NCI-H1417 treated with DMSO at 0.1 percent for 48 hours (cell line): ENCODE measurements at regions not wholly inside any gene's neighbourhood (a gene's known extent, or its start where the extent isn't known, plus 50 kb on each side); places are given as distances from the start of the nearest gene placed in this dataset.
"Not testable (repeated sequence)": the region's sequence is repeated elsewhere in the genome, so short reads cannot be mapped to it uniquely, and the experiment has no call there.

Experiments
- DNase-seq: peaks from one replicate; lab custom pipeline; 2025; lab: John Stamatoyannopoulos, UW

GRCh38 chr5:25764733-25765132, 1120.0 kb upstream of the CDH10 start:
- no peak for DNase-seq

DNA sequence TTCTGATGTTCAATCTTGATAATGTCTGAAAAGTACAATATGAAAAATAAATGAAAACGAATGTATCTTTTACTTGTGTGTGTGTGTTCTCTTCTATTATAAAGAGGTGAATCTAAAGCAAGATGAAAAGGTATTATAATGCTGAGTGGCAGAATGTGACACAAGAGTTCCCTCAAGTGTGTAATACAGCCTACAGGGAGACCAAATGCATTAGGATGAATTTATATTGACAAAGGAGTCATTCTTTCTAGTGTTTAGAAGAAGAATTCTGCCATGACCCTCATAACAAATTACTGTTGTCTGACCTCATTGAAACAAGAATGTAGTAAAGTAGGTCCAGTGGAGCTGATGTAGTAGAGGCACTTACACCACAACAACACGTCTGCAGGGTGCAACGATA, 1119.0 kb upstream of the CDH10 start:
- no peak for DNase-seq

DNA sequence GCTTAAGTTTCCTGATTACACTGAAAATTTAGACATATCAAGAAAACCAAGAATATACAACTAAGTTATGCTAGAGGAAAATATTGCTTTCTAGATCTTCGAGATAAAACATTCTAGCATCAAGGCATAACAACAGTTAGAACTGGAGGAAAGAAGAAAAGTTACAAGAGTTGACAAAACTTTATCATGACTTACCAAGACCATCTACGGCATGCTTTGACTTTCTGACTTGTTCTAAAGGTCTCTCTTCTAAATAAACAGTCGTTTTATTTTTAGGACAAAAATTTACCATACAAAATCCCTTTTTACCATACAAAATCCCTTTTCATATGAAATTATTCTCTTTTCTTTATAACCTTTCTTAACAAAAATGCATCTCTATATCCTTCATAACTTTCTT, 1110.1 kb upstream of the CDH10 start:
- DNase-seq: no peak

- DNase-seq: no peak
These were observed 1100.1 kb upstream of the CDH10 start for GRCh38 chr5:25744908-25745307.

- no peak for DNase-seq
These were observed 1071.9 kb upstream of the CDH10 start for GRCh38 chr5:25716680-25717079.

DNA sequence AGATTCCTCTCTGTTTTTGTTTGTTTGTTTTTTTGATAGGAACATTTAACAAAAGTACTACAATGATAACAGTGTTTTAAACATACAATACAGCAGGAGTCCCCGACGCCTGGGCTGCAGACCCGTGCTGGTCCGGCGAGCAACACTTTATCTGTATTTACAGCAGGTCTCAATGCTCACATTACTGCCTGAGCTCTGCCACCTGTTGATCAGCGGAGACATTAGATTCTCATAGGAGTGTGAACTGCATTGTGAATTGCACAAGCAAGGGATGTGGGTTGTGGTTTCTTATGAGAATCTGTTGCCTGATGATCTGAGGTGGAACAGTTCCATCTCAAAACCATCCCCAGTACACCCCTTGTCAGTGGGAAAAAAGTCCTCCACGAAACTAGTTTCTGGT, 1068.5 kb upstream of the CDH10 start:
- DNase-seq: no peak

DNA sequence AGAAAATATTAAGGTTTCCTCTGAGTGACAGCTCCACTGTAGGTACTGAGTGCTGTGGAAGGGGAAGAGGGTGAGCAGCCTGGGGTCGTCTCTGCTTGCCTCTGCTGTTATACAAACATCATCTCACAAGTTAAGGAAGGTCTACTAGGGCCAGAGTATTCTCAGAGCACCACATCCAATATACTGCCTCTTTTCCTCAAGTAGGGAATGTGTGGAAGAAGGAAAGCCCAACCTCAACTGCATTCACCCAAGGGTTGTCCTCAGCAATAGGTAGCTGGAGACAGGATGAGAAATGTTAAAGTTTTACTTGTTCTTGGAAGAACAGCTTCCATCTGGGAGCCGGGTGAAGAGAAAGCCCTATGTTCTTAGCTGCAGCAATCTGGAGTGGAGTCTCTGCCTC, 1062.3 kb upstream of the CDH10 start:
- no peak for DNase-seq

DNA sequence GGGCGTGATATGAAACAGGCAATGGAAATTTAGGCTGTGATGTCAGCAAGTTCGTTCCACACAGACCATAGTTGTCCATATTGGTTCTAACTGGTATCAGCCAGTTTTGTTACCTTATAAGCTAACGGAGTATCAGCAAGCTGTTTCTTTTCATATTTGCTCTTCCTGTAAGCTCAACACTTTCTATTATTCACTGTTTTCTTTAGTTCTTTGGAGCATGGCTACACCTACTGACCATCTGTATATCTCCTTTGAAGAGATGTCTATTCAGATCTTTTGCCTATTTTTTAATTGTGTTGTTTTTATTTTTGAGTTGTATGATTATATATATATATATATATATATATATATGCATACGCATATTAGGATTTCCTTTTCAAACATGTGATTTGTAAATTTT, 1057.2 kb upstream of the CDH10 start:
- DNase-seq: no peak

GRCh38 chr5:25694801-25695200, 1050.0 kb upstream of the CDH10 start:
- DNase-seq: no peak

DNA sequence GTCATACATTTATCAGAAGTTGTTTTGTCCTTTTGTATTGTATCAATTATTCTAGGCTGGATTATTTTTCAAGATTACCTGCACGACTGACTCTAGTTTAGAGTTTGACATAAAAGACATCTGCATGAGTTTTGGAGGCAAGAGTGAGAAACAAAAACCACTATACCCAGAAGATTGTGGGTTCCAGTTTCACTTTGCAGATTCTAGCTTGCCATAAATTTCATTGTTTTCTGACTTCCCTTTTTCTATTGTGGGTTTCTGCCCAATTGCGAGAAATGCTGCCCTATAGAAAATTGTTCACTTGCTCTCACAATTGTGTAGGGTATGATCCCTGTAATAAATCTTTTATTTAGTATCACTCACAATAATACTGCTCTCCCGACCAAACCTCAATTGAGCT, 1043.4 kb upstream of the CDH10 start:
- DNase-seq: no peak

- no peak for DNase-seq
These were observed 1025.0 kb upstream of the CDH10 start for GRCh38 chr5:25669645-25670401.

- DNase-seq: no peak
These were observed 1017.8 kb upstream of the CDH10 start for GRCh38 chr5:25662610-25663009.

DNA sequence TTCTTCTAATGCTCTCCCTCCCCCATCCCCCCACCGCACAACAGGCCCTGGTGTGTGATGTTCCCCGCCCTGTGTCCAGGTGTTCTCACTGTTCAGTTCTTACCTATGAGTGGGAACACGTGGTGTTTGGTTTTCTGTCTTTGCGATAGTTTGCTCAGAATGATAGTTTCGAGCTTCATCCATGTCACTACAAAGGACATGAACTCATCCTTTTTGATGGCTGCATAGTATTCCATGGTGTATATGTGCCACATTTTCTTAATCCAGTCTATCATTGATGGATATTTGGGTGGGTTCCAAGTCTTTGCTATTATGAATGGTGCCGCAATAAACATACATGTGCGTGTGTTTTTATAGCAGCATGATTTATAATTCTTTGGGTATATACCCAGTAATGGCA, 1005.5 kb upstream of the CDH10 start:
- not testable (repeated sequence) for DNase-seq

GRCh38 chr5:25649628-25650265, 1005.0 kb upstream of the CDH10 start:
- DNase-seq: no peak

GRCh38 chr5:25646421-25647341, 1001.9 kb upstream of the CDH10 start:
- DNase-seq: no peak

- DNase-seq: no peak
These were observed 996.3 kb upstream of the CDH10 start for GRCh38 chr5:25641124-25641523.

DNA sequence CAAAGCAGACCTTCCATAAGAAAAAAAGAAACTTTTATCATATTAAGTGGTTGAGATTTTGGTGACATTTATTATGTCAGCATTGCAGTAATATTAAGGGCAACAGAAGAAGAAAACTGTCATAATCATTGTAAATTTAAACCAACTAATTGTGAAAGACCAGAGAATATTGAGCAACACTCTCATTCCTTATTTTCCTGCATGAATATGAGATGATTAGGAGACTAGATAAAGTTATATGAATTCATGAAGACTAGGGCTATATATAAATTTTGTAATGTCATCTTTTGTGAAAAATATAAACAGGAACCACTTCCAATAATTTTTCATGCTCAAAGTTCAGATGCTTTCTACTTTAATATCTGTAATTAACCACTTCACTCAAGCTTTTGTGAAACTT, 974.5 kb upstream of the CDH10 start:
- no peak for DNase-seq

GRCh38 chr5:25618821-25619220, 974.0 kb upstream of the CDH10 start:
- DNase-seq: no peak

GRCh38 chr5:25614466-25614865, 969.7 kb upstream of the CDH10 start:
- no peak for DNase-seq

GRCh38 chr5:25604681-25605080, 959.9 kb upstream of the CDH10 start:
- no peak for DNase-seq

- no peak for DNase-seq
These were observed 934.3 kb upstream of the CDH10 start for GRCh38 chr5:25579111-25579510.

DNA sequence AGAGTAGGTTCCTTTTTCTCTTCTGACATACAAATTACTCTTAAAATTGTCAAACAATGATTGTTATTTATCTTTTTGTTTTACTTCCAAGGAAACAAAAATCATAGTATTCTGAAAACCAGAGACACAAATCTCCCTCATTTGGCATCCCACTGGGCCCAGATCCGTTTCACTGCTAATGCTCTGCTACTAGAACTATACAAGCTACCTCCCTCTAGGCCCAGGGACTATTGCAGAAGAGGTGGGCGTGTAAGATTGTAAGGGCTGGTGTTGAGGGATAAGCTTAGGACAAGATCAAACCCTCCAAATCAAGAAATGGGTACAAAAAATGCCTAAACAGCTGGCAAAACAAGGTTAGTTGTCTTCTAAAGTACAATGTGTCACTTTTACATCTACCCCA, 928.9 kb upstream of the CDH10 start:
- no peak for DNase-seq

- no peak for DNase-seq
These were observed 925.3 kb upstream of the CDH10 start for GRCh38 chr5:25570067-25570583.
